Stimulated activated memory B cell treated with anti-CD40 and anti-IgM and Interleukin-4, amounts not matched to agents 10 μg/mL and 1 μg/mL and 100 μg/mL, for 72 hours (primary cell): ENCODE measurements at regions not wholly inside any gene's neighbourhood (a gene's known extent, or its start where the extent isn't known, plus 50 kb on each side); places are given as distances from the start of the nearest gene placed in this dataset.

Experiments
- ATAC-seq: fragments of 150-1000 bp; cut with Tn5 transposase; 2 replicates; pipeline ENCODE4 v1.10.0; 2021
- H3K27ac Mint-ChIP-seq: one replicate; pipeline ENCODE4 v1.8.0; 2022; ENCODE audit warnings: mild to moderate bottlenecking, mixed read lengths
- H3K27me3 Mint-ChIP-seq: one replicate; pipeline ENCODE4 v1.8.0; 2022; ENCODE audit warnings: mixed read lengths
- H3K36me3 Mint-ChIP-seq: one replicate; pipeline ENCODE4 v1.8.0; 2022; ENCODE audit warnings: mixed read lengths
- H3K4me1 Mint-ChIP-seq: one replicate; pipeline ENCODE4 v1.8.0; 2022; ENCODE audit warnings: mixed read lengths
- H3K4me3 Mint-ChIP-seq: one replicate; pipeline ENCODE4 v1.8.0; 2022; ENCODE audit warnings: mild to moderate bottlenecking, moderate library complexity, mixed read lengths
- H3K9me3 Mint-ChIP-seq: one replicate; pipeline ENCODE4 v1.8.0; 2022; ENCODE audit warnings: mixed read lengths

DNA sequence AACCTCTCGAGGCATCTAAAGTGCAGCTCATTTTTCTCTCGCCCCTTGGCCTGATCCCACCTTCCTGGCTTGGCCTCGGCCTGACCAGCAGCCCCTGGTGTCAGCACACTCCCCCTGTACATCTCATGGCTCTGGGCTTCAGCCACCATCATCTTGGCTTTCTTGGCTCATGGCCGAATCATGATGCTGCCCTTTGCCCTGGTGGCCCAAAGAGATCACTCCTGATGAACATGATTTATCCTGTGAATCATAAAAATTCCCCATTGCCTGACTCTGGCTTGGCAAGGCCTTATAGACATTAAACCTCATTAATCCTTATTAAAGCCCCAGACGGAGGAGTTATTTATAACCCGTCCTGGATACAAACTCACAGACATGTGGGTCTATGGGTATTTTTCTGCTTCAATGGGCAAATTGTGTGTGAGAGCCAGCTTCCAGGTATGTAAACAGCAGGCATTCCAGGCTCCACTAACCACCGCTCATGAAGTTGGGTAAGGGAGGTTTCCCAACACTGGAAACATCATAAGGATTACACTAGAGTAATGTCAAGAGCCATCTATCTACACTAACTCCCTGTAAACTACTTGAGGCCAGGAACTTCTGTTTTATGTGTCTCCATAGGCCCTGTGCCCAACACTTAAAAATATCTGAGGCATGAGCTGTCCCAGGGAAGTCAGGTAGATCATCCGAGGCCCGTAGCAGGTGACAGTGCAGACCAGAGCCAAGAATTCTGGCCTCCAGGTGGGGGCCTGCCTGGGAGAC lies 171.2 kb downstream of the TTC8 start:
- peaks cover 2% of the 10 kb centered on the region for H3K9me3 Mint-ChIP-seq
- H3K36me3 Mint-ChIP-seq: no peaks in the 10 kb centered on the region
- no peak overlapping the region for H3K27ac Mint-ChIP-seq
- H3K4me1 Mint-ChIP-seq: no peaks in the 10 kb centered on the region
- peaks cover 35% of the 10 kb centered on the region for H3K27me3 Mint-ChIP-seq
- ATAC-seq: no peak
- H3K4me3 Mint-ChIP-seq: no peak overlapping the region

DNA sequence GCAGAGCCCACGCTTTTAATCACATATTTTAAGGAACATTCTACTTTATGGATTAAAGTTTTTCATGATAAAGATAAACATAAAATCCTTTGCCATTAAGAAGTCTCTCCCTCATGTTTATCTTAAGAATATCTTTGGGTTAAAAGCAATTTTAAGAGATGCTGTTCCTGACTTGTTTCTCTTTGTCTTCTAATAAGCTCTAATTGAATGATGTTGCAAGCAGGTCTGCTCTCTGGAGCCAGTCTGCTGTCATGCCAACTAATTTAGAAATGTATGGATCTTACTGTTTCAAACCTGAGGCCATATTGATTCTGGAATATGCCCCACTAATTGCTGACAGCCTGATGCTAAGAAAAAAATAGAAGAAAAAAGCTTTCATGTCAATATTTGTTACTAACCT lies 173.6 kb downstream of the TTC8 start:
- no peak for ATAC-seq
- no peak overlapping the region for H3K27ac Mint-ChIP-seq
- peaks cover 20% of the 10 kb centered on the region for H3K27me3 Mint-ChIP-seq
- H3K4me3 Mint-ChIP-seq: no peak overlapping the region
- no peaks in the 10 kb centered on the region for H3K4me1 Mint-ChIP-seq
- no peaks in the 10 kb centered on the region for H3K36me3 Mint-ChIP-seq
- no peaks in the 10 kb centered on the region for H3K9me3 Mint-ChIP-seq

DNA sequence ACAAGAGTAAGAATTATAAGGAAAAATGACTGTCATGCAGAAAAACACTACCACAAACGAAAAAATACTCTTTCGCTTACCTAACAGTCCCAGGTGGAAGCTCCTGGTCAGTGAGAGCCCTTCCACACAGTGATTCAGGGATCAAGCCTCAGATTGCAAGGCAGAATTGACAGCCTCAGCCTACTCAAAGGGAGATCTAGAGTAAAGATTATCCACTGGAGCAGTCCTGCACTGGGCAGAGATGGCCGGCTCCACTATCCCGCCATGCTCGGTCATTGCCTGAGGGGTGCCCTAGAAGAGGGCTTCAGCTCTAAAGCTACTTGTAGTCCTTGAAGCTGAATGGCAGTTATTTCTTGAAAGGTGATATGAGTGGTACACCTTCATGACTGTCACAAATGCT lies 174.7 kb downstream of the TTC8 start:
- H3K4me1 Mint-ChIP-seq: no peaks in the 10 kb centered on the region
- no peak overlapping the region for H3K27ac Mint-ChIP-seq
- H3K36me3 Mint-ChIP-seq: no peaks in the 10 kb centered on the region
- peaks cover 17% of the 10 kb centered on the region for H3K27me3 Mint-ChIP-seq
- no peaks in the 10 kb centered on the region for H3K9me3 Mint-ChIP-seq
- no peak for ATAC-seq
- H3K4me3 Mint-ChIP-seq: no peak overlapping the region

DNA sequence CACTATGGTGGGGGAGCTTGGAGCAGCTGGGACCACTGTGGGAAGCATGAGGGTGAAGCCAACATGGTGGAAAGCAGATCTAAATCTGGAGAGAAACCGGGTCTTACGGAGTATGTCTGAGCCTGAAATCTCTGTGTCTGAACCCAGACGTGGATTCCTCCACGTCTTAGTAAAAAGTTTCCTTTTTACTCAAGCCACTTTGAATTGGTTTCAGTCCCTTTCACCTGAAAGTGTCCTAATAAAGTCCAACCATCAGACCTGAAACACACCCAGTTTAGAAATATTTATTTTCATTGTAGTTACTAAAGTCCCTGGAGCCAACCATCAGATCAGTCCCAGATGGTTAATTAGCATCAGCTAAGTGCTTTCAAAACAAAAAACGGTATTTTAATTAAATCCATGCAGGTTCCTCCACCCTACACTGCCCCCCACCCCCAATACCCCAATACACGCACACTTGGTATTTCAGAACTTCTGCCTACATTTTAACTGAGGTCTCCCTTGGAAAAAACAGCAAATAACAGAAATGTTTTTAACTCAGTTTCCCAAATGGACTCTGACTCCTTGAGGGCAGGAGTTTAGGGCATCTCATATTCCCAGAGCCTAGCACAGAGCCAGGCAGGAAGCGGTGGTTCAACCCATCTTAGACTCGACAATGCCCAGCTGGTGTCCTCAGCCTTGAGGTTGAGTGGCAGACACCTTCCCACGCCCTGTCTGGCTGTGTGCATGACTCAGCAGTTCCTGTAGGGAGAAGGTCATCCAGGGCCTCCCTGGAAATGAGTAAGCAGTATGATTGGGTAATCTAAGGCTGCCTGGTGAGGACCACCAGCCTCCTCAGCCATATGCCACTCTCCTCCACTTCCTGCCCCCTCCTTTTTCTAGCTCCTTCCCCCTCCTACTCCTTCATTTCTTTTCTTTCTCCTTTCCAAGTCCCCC lies 175.8 kb downstream of the TTC8 start:
- H3K4me3 Mint-ChIP-seq: no peak overlapping the region
- H3K4me1 Mint-ChIP-seq: no peaks in the 10 kb centered on the region
- peak; percentile 39 for ATAC-seq
- H3K9me3 Mint-ChIP-seq: no peaks in the 10 kb centered on the region
- H3K36me3 Mint-ChIP-seq: no peaks in the 10 kb centered on the region
- H3K27me3 Mint-ChIP-seq: peaks cover 12% of the 10 kb centered on the region
- no peak overlapping the region for H3K27ac Mint-ChIP-seq

DNA sequence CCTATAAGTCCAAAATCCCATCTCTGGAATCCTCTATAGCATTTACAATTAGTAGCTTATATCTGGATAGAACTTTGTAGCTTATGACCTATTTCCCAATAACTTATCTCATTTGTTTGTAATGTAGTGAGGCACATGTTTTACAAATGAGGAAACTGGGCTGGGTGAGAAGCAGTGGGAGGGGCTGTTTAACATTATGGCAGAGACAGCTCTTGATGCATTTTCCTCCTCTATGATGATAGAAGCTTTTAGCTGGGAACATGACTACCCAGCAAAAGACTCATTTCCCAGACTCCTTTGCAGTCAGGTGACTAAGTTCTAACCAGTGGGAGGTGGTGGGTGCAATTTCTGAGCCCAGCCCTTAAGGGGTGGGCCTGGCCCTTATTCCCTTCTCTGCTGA lies 179.7 kb downstream of the TTC8 start:
- H3K9me3 Mint-ChIP-seq: no peaks in the 10 kb centered on the region
- H3K4me3 Mint-ChIP-seq: no peak overlapping the region
- H3K27me3 Mint-ChIP-seq: peaks cover 6% of the 10 kb centered on the region
- H3K36me3 Mint-ChIP-seq: no peaks in the 10 kb centered on the region
- no peaks in the 10 kb centered on the region for H3K4me1 Mint-ChIP-seq
- no peak for ATAC-seq
- no peak overlapping the region for H3K27ac Mint-ChIP-seq

DNA sequence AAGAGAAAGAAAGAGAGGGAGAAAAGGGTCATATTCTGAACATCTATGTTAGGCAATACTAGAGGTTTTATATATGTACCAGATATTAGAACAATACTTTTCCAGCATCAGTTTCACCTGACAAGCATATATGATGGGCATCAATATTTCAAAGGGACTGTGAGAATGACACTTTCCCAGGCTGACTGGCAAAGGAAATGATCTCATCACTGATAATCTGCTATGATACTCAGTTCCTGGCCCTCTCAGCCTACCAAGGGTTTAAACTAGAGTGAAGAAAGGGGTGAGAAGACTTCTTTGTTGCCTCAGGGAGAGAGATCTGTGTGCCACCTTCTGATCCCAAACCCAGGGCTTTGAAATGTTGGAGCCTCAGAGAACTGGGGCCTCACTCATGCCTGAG lies 183.5 kb downstream of the TTC8 start:
- Mint-ChIP-seq H3K36me3 (no peaks in the 10 kb centered on the region), H3K27ac (no peak overlapping the region), H3K9me3 (no peaks in the 10 kb centered on the region), H3K4me3 (no peak overlapping the region), H3K27me3 (peaks cover 8% of the 10 kb centered on the region), H3K4me1 (no peaks in the 10 kb centered on the region)
- ATAC-seq: no peak

DNA sequence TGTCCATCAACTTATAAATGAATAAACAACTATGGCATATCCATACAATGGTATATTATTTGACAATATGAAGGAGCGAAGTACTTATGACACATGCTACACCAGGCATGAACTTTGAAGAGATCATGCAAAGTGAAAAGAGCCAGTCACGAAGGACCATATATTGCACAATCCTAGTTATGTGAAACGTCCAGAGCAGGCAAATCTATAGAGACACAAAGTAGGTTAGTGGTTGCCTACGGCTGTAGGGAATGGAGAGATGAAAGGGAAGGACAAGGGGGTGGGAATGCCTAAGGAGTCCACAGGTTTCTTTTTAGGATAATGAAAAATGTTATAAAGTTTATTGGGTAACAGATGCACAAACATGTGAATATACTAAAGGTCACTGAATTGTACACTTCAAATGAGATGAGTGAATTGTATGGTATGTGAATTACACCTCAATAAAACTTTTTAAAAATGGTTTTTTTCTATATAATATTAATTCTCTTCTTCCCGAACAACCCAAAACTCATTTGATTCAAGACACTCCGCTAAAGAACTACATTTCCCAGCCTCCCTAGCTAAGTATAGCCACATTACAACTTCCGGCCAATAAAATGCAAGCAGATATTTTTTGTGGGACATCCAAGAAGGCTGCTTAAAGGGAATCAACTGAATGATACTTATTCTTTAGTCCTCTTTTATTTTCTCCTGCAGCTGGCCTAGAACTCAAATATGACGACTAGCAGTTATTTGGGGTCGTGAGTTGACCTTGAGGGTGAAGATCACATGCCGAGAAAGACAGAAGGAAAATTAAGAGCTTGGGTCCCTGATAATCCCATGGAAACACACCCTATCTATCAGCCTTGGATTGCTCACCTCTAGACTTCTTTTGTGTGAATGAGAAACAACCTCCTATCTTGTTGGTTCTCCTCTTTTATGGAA lies 187.2 kb downstream of the TTC8 start:
- no peaks in the 10 kb centered on the region for H3K36me3 Mint-ChIP-seq
- H3K27ac Mint-ChIP-seq: no peak overlapping the region
- ATAC-seq: no peak

DNA sequence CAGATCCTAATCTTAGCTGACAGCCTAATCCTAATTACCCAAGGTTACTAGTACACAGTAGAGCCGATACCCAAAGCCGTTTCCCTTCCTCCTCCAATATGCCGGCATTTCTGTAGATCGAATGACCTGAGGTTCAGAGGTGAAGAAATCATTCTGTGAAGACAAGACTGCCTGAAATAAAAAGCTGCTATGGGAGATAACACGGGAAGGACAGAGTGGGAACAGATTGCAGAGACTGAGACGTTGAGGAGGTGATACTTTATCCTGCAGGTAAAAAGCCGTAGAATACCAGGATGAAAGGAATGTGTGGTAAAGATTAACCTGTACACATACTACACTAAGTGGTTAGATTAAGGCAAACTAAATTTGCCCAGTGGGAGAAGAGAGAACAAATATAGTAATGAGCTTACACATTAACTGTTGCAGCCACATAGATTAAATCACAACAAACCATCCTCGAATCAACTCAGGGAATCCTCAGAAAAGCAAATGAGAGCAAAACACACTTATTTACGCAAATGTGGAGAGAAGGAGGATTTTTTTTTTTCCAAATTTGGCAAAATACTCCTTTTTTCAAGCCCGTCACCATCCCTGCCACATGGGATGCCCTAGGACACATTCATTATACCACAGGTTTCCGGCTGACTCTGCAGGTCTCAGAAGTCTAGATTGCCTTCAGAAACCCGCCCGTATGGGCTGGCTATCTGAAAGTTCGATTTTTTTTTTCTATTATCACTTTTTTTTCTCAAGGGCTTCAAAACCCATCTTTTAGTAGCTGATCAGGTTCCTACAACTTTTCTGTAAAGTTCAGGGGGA lies 188.0 kb downstream of the TTC8 start:
- no peaks in the 10 kb centered on the region for H3K4me1 Mint-ChIP-seq
- H3K4me3 Mint-ChIP-seq: no peak overlapping the region
- no peaks in the 10 kb centered on the region for H3K9me3 Mint-ChIP-seq
- no peaks in the 10 kb centered on the region for H3K36me3 Mint-ChIP-seq
- H3K27me3 Mint-ChIP-seq: peaks cover 20% of the 10 kb centered on the region
- H3K27ac Mint-ChIP-seq: no peak overlapping the region
- no peak for ATAC-seq

More for the DNA sequence above, 187.2 kb downstream of the TTC8 start:
- Mint-ChIP-seq H3K4me1 (no peaks in the 10 kb centered on the region), H3K9me3 (no peaks in the 10 kb centered on the region), H3K27me3 (peaks cover 20% of the 10 kb centered on the region), H3K4me3 (no peak overlapping the region)

DNA sequence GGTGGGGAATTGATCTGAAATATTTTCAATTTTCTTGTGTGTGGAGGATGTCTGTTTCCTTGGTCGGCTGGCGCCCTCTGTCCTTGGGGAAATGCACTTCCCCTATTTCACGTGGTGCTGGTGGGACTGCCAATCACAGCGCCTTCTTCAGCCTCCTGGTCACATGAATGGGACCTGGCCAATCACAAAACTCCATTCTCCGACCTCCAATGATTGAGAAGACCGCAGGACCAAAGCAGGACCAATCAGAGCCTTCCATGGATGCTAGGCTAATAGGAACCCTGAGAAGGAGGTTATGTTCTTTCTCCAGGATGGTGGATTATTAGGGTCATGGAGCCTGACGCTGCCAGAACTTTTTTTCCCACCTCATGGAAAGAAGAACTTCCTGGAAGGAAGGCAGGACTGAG lies 188.7 kb downstream of the TTC8 start:
- H3K27me3 Mint-ChIP-seq: peaks cover 20% of the 10 kb centered on the region
- ATAC-seq: no peak

DNA sequence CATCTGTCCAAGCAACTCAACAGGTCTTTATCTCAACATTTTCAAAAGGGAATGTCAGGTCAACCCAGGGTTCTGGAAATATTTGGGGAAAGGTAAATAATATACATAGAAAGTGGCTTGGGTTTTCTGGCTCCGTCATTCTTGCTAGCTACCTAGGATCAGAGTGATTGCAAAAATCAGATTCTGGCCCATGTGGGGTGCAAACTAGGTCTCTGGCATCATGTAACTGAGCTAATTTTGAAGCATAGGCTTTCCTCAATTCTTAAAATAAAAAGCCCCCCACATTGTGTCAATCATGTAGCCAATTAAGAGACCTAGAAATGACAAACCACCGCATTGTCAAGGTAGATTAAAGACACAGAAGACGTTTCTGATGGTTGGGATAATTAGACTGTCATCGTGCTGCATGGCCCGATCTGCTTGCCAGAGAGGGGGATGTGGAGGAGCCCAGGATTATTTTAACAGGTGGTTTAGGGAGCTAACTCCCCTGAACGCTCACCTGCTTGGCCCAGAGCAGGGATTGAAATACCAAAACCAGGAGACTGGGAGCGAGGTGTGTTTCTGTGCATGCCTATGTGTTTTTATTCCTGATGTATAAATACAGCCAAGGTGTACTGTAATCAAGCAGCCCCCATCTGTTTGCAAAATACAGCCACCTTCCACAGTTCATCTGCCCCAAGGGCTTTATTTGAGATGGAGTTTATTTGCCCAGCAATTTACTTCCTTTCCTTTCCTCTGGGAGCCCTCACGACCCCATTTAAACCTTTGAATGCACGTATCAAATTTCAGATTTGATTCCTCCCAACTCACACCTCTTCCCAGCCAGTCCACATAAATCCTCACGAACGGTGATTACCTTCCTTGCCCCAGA lies 189.5 kb downstream of the TTC8 start:
- H3K27me3 Mint-ChIP-seq: peaks cover 20% of the 10 kb centered on the region
- no peaks in the 10 kb centered on the region for H3K9me3 Mint-ChIP-seq
- ATAC-seq: no peak
- no peak overlapping the region for H3K27ac Mint-ChIP-seq
- no peaks in the 10 kb centered on the region for H3K4me1 Mint-ChIP-seq
- H3K4me3 Mint-ChIP-seq: no peak overlapping the region
- no peaks in the 10 kb centered on the region for H3K36me3 Mint-ChIP-seq

More for the DNA sequence above, 188.7 kb downstream of the TTC8 start:
- H3K36me3 Mint-ChIP-seq: no peaks in the 10 kb centered on the region
- no peak overlapping the region for H3K4me3 Mint-ChIP-seq
- no peak overlapping the region for H3K27ac Mint-ChIP-seq
- H3K4me1 Mint-ChIP-seq: no peaks in the 10 kb centered on the region
- H3K9me3 Mint-ChIP-seq: no peaks in the 10 kb centered on the region

DNA sequence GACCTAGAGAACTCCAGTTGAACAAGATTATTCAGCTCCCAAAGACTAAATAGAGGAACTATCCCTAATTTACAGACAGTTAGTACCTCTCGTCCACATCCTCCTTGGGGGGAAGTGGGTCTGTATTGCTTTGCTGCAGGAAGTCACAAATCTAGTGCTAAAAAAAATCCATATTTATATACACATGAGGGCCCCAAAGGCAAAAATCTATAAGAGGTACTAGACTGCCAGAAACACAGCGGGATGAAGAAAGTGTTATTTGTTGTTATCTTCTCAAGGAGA lies 190.1 kb downstream of the TTC8 start:
- Mint-ChIP-seq H3K4me1 (no peaks in the 10 kb centered on the region), H3K36me3 (no peaks in the 10 kb centered on the region), H3K27me3 (peaks cover 20% of the 10 kb centered on the region), H3K4me3 (no peak overlapping the region), H3K9me3 (no peaks in the 10 kb centered on the region), H3K27ac (no peak overlapping the region)
- ATAC-seq: no peak

DNA sequence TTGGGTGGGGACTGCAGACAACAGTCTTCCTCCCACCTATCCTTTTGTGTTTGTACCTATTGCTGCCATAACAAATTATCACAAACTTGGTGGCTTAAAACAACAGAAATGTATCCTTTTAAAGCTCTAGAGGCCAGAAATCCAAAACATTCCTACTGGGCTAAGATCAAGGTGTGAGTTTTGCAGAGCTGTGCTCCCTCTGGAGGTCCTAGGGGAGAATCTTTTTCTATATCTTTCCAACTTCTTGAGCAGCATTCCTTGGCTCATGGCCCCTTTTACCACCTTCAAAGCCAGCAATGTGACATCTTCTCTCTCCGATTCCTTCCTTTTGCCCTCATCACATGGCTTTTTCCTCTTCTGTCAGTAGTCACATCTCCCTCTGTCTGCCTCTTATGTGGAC lies 190.6 kb downstream of the TTC8 start:
- H3K27me3 Mint-ChIP-seq: peaks cover 20% of the 10 kb centered on the region
- H3K27ac Mint-ChIP-seq: no peak overlapping the region
- no peaks in the 10 kb centered on the region for H3K4me1 Mint-ChIP-seq

DNA sequence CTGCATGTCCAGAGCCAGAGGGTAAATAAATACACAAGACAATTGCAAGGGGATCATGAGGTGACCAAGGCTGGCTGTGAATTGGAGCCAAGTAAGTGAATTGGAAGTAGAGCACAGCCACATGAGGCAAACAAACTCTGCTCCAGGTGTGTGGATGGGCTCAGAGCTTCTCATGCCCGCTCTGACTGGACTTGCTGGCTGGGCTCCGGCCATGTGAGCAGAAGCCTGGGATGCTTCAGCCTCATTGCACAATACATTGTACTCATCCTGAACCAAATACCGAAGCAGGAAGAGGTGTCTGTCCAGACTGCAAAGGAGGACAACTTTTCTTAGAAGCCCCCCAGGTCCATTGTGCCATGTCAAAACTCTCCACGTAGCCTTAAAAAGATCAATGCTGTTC lies 193.0 kb downstream of the TTC8 start:
- ATAC-seq: no peak
- Mint-ChIP-seq H3K9me3 (no peaks in the 10 kb centered on the region), H3K36me3 (no peaks in the 10 kb centered on the region), H3K27me3 (peaks cover 32% of the 10 kb centered on the region), H3K4me3 (no peak overlapping the region), H3K27ac (no peak overlapping the region), H3K4me1 (no peaks in the 10 kb centered on the region)

More for the DNA sequence above, 190.6 kb downstream of the TTC8 start:
- Mint-ChIP-seq H3K4me3 (no peak overlapping the region), H3K9me3 (no peaks in the 10 kb centered on the region), H3K36me3 (no peaks in the 10 kb centered on the region)
- ATAC-seq: no peak

DNA sequence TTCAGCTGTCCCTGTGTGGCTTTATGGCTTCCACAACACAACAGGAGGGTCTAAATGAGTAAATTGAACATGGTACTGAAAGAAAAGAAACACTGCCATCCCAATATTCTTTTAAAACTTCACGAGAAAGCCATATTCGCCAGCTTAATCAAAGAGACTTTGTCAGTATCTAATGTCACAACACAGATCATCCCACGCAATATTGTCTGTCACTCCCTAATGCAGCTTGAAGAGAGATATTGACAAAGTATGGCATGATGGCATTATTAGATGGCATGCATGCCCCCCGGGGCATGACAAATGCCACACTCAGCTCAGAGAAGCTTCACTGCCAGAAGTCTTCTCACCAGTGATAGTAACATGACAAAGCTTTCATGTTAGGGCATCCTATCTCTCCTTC lies 197.8 kb downstream of the TTC8 start:
- Mint-ChIP-seq H3K27ac (no peak overlapping the region), H3K9me3 (no peaks in the 10 kb centered on the region), H3K4me1 (no peaks in the 10 kb centered on the region), H3K4me3 (no peak overlapping the region), H3K36me3 (no peaks in the 10 kb centered on the region), H3K27me3 (peaks cover 59% of the 10 kb centered on the region)
- ATAC-seq: no peak
